Panc1 (cell line): ENCODE measurements at regions not wholly inside any gene's neighbourhood (a gene's known extent, or its start where the extent isn't known, plus 50 kb on each side); places are given as distances from the start of the nearest gene placed in this dataset.

ENCODE experiments used
- ATAC-seq: fragments of 200-7000 bp; cut with Tn5 transposase; 2 replicates; pipeline ENCODE4 v1.9.1; 2020; ENCODE audit warnings: mild to moderate bottlenecking, moderate library complexity
- BruUV-seq: library from RNA; stranded (reverse); fragments of 400-500 nt; replicated peaks from 2 replicates; lab custom pipeline; 2021; lab: Mats Ljungman, UMichigan
- CTCF ChIA-PET: fragments of 300-600 bp; sonication (Branson Sonifier 250); formaldehyde crosslinking; loops from one replicate; lab custom pipeline; 2022; ENCODE audit warnings: antibody characterized with exemption; lab: Charles Lee
- POLR2A ChIA-PET: fragments of 300-600 bp; sonication (Branson Sonifier 250); formaldehyde crosslinking; loops from one replicate; lab custom pipeline; 2022; ENCODE audit warnings: antibody characterized with exemption; lab: Charles Lee
- DNase-seq: peaks from one replicate; pipeline ENCODE4 v3.0.0-alpha.2; 2010; ENCODE audit warnings: low read depth, low spot score
- H3K27ac ChIP-seq: 2 replicates; pipeline ENCODE4 v1.5.1; 2011; ENCODE audit warnings: mild to moderate bottlenecking, low read length, inconsistent platforms
- H3K27me3 ChIP-seq: fragments of 200-500 bp; sonication (Bioruptor generic); 2 replicates; pipeline ENCODE4 v1.6.0; 2014; ENCODE audit warnings: low read length, inconsistent platforms; ENCODE audit not compliant: control insufficient read depth, insufficient read depth
- H3K36me3 ChIP-seq: fragments of 200-500 bp; sonication (Bioruptor generic); 2 replicates; pipeline ENCODE4 v1.5.1; 2014; ENCODE audit warnings: inconsistent platforms, mild to moderate bottlenecking, low read length, moderate library complexity; ENCODE audit not compliant: control insufficient read depth, insufficient read depth
- H3K4me1 ChIP-seq: 2 replicates; pipeline ENCODE4 v1.5.1; 2011; ENCODE audit warnings: inconsistent platforms, mild to moderate bottlenecking, low read length, moderate library complexity; ENCODE audit not compliant: control insufficient read depth, insufficient read depth
- H3K4me3 ChIP-seq, 2 experiments: 2 replicates each; pipeline ENCODE4 v1.5.1; 2011 to 2012; ENCODE audit warnings: low read depth in 2 of 2, low read length in 2 of 2, mild to moderate bottlenecking in 2 of 2, inconsistent platforms in 1 of 2, moderate library complexity in 1 of 2
- H3K9me3 ChIP-seq: fragments of 200-500 bp; sonication (Bioruptor generic); 2 replicates; pipeline ENCODE4 v1.5.1; 2014; ENCODE audit warnings: low read depth, mild to moderate bottlenecking, inconsistent platforms, low read length, moderate library complexity; ENCODE audit not compliant: control insufficient read depth, insufficient read depth
- POLR2AphosphoS5 ChIP-seq: IDR thresholded peaks from 2 replicates; pipeline ENCODE4 v1.6.1; 2012; ENCODE audit warnings: mild to moderate bottlenecking, low read depth, low read length, moderate library complexity
- REST ChIP-seq, 2 experiments: IDR thresholded peaks; 2 replicates each; pipeline ENCODE4 v1.6.1; 2011 to 2012; ENCODE audit warnings: low read depth in 2 of 2, control low read depth in 1 of 2, low read length in 1 of 2, mild to moderate bottlenecking in 1 of 2, moderate library complexity in 1 of 2; ENCODE audit not compliant: insufficient read depth in 1 of 2
- SIN3A ChIP-seq: IDR thresholded peaks from 2 replicates; pipeline ENCODE4 v1.6.1; 2012; ENCODE audit warnings: low read depth, mild to moderate bottlenecking, low read length, moderate library complexity, borderline replicate concordance; ENCODE audit not compliant: insufficient read depth
- TCF7L2 ChIP-seq: IDR thresholded peaks from 2 replicates; pipeline ENCODE4 v1.6.1; 2011; ENCODE audit warnings: mild to moderate bottlenecking, low read depth, low read length, inconsistent platforms
- in situ Hi-C: cut with HindIII; loops from 2 replicates; pipeline ENCODE4 v1.10.0; 2016; ENCODE audit warnings: low sequenced_read_pairs, low pct_unique_long_range_greater_than_20kb
- intact Hi-C: fragments of 100-400 bp; cut with micrococcal nuclease; formaldehyde crosslinking; loops from one replicate; pipeline ENCODE4 v1.10.0; 2022; ENCODE audit not compliant: unreplicated experiment
- TF ChIP-seq, protein P1 (sequence below): fragments of 450-650 bp; IDR thresholded peaks from 2 replicates; pipeline ENCODE4 v1.5.1; 2017; ENCODE audit warnings: mild to moderate bottlenecking

- TF ChIP-seq POLR2AphosphoS5, result no peak
- TF ChIP-seq, protein P1, sequence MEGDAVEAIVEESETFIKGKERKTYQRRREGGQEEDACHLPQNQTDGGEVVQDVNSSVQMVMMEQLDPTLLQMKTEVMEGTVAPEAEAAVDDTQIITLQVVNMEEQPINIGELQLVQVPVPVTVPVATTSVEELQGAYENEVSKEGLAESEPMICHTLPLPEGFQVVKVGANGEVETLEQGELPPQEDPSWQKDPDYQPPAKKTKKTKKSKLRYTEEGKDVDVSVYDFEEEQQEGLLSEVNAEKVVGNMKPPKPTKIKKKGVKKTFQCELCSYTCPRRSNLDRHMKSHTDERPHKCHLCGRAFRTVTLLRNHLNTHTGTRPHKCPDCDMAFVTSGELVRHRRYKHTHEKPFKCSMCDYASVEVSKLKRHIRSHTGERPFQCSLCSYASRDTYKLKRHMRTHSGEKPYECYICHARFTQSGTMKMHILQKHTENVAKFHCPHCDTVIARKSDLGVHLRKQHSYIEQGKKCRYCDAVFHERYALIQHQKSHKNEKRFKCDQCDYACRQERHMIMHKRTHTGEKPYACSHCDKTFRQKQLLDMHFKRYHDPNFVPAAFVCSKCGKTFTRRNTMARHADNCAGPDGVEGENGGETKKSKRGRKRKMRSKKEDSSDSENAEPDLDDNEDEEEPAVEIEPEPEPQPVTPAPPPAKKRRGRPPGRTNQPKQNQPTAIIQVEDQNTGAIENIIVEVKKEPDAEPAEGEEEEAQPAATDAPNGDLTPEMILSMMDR, result no peak
- no peak for TF ChIP-seq SIN3A
- TF ChIP-seq REST (IDR thresholded peaks at IDR 0.05; ENCODE audit: insufficient read depth in 1 of 2, low read depth in 2 of 2, low read length in 1 of 2), result no peak
- no peak for TF ChIP-seq TCF7L2
- Histone ChIP-seq H3K27me3 (no peaks in the 10 kb centered on the region), H3K9me3 (no peaks in the 10 kb centered on the region), H3K4me3 (no peak overlapping the region), H3K36me3 (no peaks in the 10 kb centered on the region), H3K4me1 (no peaks in the 10 kb centered on the region), H3K27ac (no peak overlapping the region)
- intact Hi-C loops, result no loop called here
- in situ Hi-C loops, result no loop called here
- ATAC-seq (no peak), DNase-seq (no peak)
- ChIA-PET CTCF (no interaction called here), POLR2A (interaction anchor here (0.5 kb wide), 1 partner anchor 251 kb away, joined by 3 read pairs; no protein-coding TSS in a partner anchor)
- BruUV-seq, result no TSS peak
Measured at GRCh38 chr17:63140255-63140654, 174.2 kb downstream of the TANC2 start.

DNA sequence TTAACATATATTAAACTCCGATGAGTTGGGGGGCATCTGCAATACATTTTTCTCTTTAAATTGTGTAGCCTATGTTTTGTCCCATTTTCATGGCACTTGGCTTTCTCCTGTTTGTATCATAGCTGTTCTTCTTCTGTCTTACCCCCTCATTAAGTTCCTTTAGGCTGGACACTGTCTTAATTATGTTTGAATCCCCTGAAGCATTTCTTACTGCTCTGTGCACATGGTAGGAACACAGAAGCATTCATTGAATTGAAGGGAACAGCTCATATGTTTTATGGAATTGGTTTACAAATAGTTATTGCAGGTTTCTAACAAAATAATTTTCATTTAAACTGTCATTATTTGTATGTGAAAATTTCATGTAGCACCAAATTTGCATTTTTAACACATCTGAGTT lies 176.8 kb downstream of the TANC2 start:
- Histone ChIP-seq H3K9me3 (no peaks in the 10 kb centered on the region), H3K4me3 (no peak overlapping the region), H3K27me3 (no peaks in the 10 kb centered on the region), H3K4me1 (no peaks in the 10 kb centered on the region), H3K27ac (no peak overlapping the region; the same call in 1 of the 2 replicates), H3K36me3 (no peaks in the 10 kb centered on the region)
- ChIA-PET CTCF (no interaction called here), POLR2A (no interaction called here)
- in situ Hi-C loops (no loop called here), intact Hi-C loops (no loop called here)
- no peak for DNase-seq
- no peak for ATAC-seq
- BruUV-seq, result no TSS peak
- TF ChIP-seq TCF7L2 (no peak), REST (IDR thresholded peaks at IDR 0.05; ENCODE audit: insufficient read depth in 1 of 2, low read depth in 2 of 2, low read length in 1 of 2) (no peak), SIN3A (no peak), POLR2AphosphoS5 (no peak)
- TF ChIP-seq, protein P1, result no peak
